Coronary artery (tissue), 2 donors: ENCODE measurements at regions not wholly inside any gene's neighbourhood (a gene's known extent, or its start where the extent isn't known, plus 50 kb on each side); places are given as distances from the start of the nearest gene placed in this dataset.

Experiments
- DNase-seq: peaks from one replicate; pipeline ENCODE4 v3.0.0-alpha.2; 2017; ENCODE audit warnings: low spot score
- H3K27ac ChIP-seq, 2 donors: fragments of 200-600 bp; sonication (generic); one replicate each; pipeline ENCODE4 v1.5.1; 2016 to 2019
- H3K4me3 ChIP-seq: fragments of 200-600 bp; sonication (generic); 2 replicates; pipeline ENCODE4 v1.5.1; 2016; ENCODE audit warnings: mild to moderate bottlenecking, moderate library complexity
- CTCF ChIP-seq: fragments of 200-600 bp; sonication (generic); IDR thresholded peaks from one replicate; pipeline ENCODE4 v1.5.1; 2019; ENCODE audit warnings: antibody characterized with exemption

GRCh38 chr10:10623958-10624566, 393.6 kb upstream of the CELF2 start:
- Histone ChIP-seq H3K27ac (peak overlapping the region in 1 of 2 donors; percentile 49), H3K4me3 (no peak overlapping the region)
- DNase-seq = no peak
- no peak for TF ChIP-seq CTCF

- Histone ChIP-seq H3K4me3 (no peak overlapping the region), H3K27ac (peak overlapping the region in 1 of 2 donors; percentile 49)
- no peak for DNase-seq
- TF ChIP-seq CTCF = no peak
Measured at GRCh38 chr10:10624567-10624962, 393.1 kb upstream of the CELF2 start.

GRCh38 chr10:10625491-10625890, 392.2 kb upstream of the CELF2 start:
- Histone ChIP-seq H3K4me3 (no peak overlapping the region), H3K27ac (no peak overlapping the region)
- no peak for TF ChIP-seq CTCF
- no peak for DNase-seq

GRCh38 chr10:10626734-10627133, 390.9 kb upstream of the CELF2 start:
- Histone ChIP-seq H3K4me3 (no peak overlapping the region), H3K27ac (no peak overlapping the region)
- DNase-seq = no peak
- TF ChIP-seq CTCF = no peak

- Histone ChIP-seq H3K27ac (no peak overlapping the region), H3K4me3 (no peak overlapping the region)
- DNase-seq = no peak
- TF ChIP-seq CTCF = no peak
Measured at GRCh38 chr10:10627414-10627813, 390.3 kb upstream of the CELF2 start.

GRCh38 chr10:10629512-10629911, 388.2 kb upstream of the CELF2 start:
- no peak for TF ChIP-seq CTCF
- no peak overlapping the region for H3K27ac ChIP-seq
- no peak for DNase-seq
- H3K4me3 ChIP-seq = no peak overlapping the region

- no peak for TF ChIP-seq CTCF
- DNase-seq = no peak
- H3K27ac ChIP-seq = no peak overlapping the region
- no peak overlapping the region for H3K4me3 ChIP-seq
Measured at GRCh38 chr10:10630281-10630680, 387.4 kb upstream of the CELF2 start.
